ENCODE measurements at regions not wholly inside any gene's neighbourhood (a gene's known extent, or its start where the extent isn't known, plus 50 kb on each side); places are given as distances from the start of the nearest gene placed in this dataset.

GRCh38 chr5:101806410-101806809 is 489.7 kb downstream of the SLCO4C1 start:
- Histone ChIP-seq H3K9me3 (no peaks in the 10 kb centered on the region), H3K36me3 (no peaks in the 10 kb centered on the region), H3K4me1 (no peaks in the 10 kb centered on the region), H3K27me3 (no peaks in the 10 kb centered on the region), H3K4me3 (no peak overlapping the region), H3K27ac (no peak overlapping the region)
- 69 to 100% methylated on average over 1 to 2 of the region's 2 CpGs for WGBS, 2 donors
- TF ChIP-seq CTCF (IDR thresholded peaks at IDR 0.05) (no peak), POLR2A (IDR thresholded peaks at IDR 0.05) (no peak)
- DNase-seq (ENCODE audit: low spot score in 2 of 2) = no peak

GRCh38 chr5:101796427-101796826 is 499.7 kb downstream of the SLCO4C1 start:
- Histone ChIP-seq H3K9me3 (no peaks in the 10 kb centered on the region), H3K4me1 (no peaks in the 10 kb centered on the region), H3K36me3 (no peaks in the 10 kb centered on the region), H3K4me3 (no peak overlapping the region), H3K27me3 (no peaks in the 10 kb centered on the region), H3K27ac (no peak overlapping the region)
- TF ChIP-seq CTCF (IDR thresholded peaks at IDR 0.05) = no peak
- no peak for TF ChIP-seq EP300 (IDR thresholded peaks at IDR 0.05)
- TF ChIP-seq POLR2A (IDR thresholded peaks at IDR 0.05) = no peak
- no peak for DNase-seq (ENCODE audit: low spot score in 2 of 2)

GRCh38 chr5:101788797-101789196 is 507.3 kb downstream of the SLCO4C1 start:
- Histone ChIP-seq H3K27me3 (no peaks in the 10 kb centered on the region), H3K4me3 (no peak overlapping the region), H3K27ac (no peak overlapping the region), H3K4me1 (no peaks in the 10 kb centered on the region), H3K9me3 (no peaks in the 10 kb centered on the region), H3K36me3 (no peaks in the 10 kb centered on the region)
- 89 to 90% methylated on average over 4 of the region's 4 CpGs for WGBS, 2 donors
- TF ChIP-seq CTCF (IDR thresholded peaks at IDR 0.05) (no peak), POLR2A (IDR thresholded peaks at IDR 0.05) (no peak), EP300 (IDR thresholded peaks at IDR 0.05) (no peak)
- no peak for DNase-seq (ENCODE audit: low spot score in 2 of 2)

GRCh38 chr5:101785090-101785489 is 511.0 kb downstream of the SLCO4C1 start:
- H3K4me1 ChIP-seq = no peaks in the 10 kb centered on the region
- no peaks in the 10 kb centered on the region for H3K9me3 ChIP-seq
- no peaks in the 10 kb centered on the region for H3K36me3 ChIP-seq
- no peaks in the 10 kb centered on the region for H3K27me3 ChIP-seq
- TF ChIP-seq POLR2A (IDR thresholded peaks at IDR 0.05) = no peak
- TF ChIP-seq EP300 (IDR thresholded peaks at IDR 0.05) = no peak
- TF ChIP-seq CTCF (IDR thresholded peaks at IDR 0.05) = no peak
- H3K27ac ChIP-seq = no peak overlapping the region
- no peak for DNase-seq (ENCODE audit: low spot score in 2 of 2)
- H3K4me3 ChIP-seq = no peak overlapping the region
- WGBS, 2 donors = 26 to 27% methylated on average over 2 of the region's 2 CpGs

- WGBS, 2 donors = 57 to 78% methylated on average over 26 of the region's 26 CpGs
These were observed 512.7 kb downstream of the SLCO4C1 start for GRCh38 chr5:101783241-101784013.

More at GRCh38 chr5:101783241-101784013, 512.7 kb downstream of the SLCO4C1 start:
- Histone ChIP-seq H3K27ac (no peak overlapping the region), H3K27me3 (no peaks in the 10 kb centered on the region), H3K4me1 (no peaks in the 10 kb centered on the region), H3K4me3 (peak overlapping the region in 2 of 4 donors; percentile 7 to 40), H3K36me3 (no peaks in the 10 kb centered on the region), H3K9me3 (peaks cover 0 to 5% (median 0%) of the 10 kb centered on the region in 4 donors)
- TF ChIP-seq POLR2A (IDR thresholded peaks at IDR 0.05) (no peak), EP300 (IDR thresholded peaks at IDR 0.05) (no peak), CTCF (IDR thresholded peaks at IDR 0.05) (no peak)
- no peak for DNase-seq (ENCODE audit: low spot score in 2 of 2)
